ENCODE measurements at regions not wholly inside any gene's neighbourhood (a gene's known extent, or its start where the extent isn't known, plus 50 kb on each side); places are given as distances from the start of the nearest gene placed in this dataset.

- Histone ChIP-seq H3K27me3 (ENCODE audit: control insufficient read depth in 2 of 2, insufficient read depth in 2 of 2, low read length in 2 of 2) (peaks cover 0 to 34% of the 10 kb centered on the region in 2 experiments; a peak in 2 of 5 replicates), H3K4me3 (no peak overlapping the region), H3K36me3 (ENCODE audit: control insufficient read depth, insufficient read depth, low read length) (no peaks in the 10 kb centered on the region), H3K4me1 (replicated peaks in 1 of 2; ENCODE audit: control insufficient read depth in 2 of 2, insufficient read depth in 2 of 2, low read length in 2 of 2) (no peaks in the 10 kb centered on the region), H2AFZ (ENCODE audit: low read depth, low read length) (no peak overlapping the region), H3K9me1 (ENCODE audit: control insufficient read depth, insufficient read depth, low read length) (no peaks in the 10 kb centered on the region), H3K4me2 (ENCODE audit: insufficient read depth, low read length) (no peak overlapping the region), H3K79me2 (ENCODE audit: control insufficient read depth, insufficient read depth, low read length) (no peaks in the 10 kb centered on the region), H3K9ac (ENCODE audit: insufficient read depth in 1 of 2, low read depth in 2 of 2, low read length in 2 of 2) (peak overlapping the region in 1 of 2 experiments; percentile 26; a peak in 2 of 4 replicates), H3K9me3 (replicated peaks; ENCODE audit: control insufficient read depth, insufficient read depth, low read depth, low read length) (no peaks in the 10 kb centered on the region), H3K27ac (ENCODE audit: extremely low read depth, low read depth, low read length) (no peak overlapping the region), H4K20me1 (replicated peaks; ENCODE audit: control insufficient read depth, insufficient read depth, low read length) (no peaks in the 10 kb centered on the region)
- WGBS (ENCODE audit: insufficient coverage, low coverage, missing lambda C conversion rate) = 20% methylated on average over 6 of the region's 6 CpGs
- ATAC-seq (no peak), FAIRE-seq (no peak), DNase-seq (ENCODE audit: extremely low read depth in 1 of 4, low spot score in 3 of 4) (no peak)
- TF ChIP-seq TFAP4 (CRISPR knock-in tag; IDR thresholded peaks at IDR 0.05; ENCODE audit: borderline replicate concordance) (no peak), DACH1 (IDR thresholded peaks at IDR 0.05; ENCODE audit: partially characterized antibody) (no peak), ZNF280B (CRISPR knock-in tag; IDR thresholded peaks at IDR 0.05) (no peak), ZNF165 (CRISPR knock-in tag; IDR thresholded peaks at IDR 0.05; ENCODE audit: borderline replicate concordance) (no peak), ZNF12 (CRISPR knock-in tag; IDR thresholded peaks at IDR 0.05) (no peak), ASH1L (IDR thresholded peaks at IDR 0.05; ENCODE audit: borderline replicate concordance, low read depth, partially characterized antibody) (no peak)
- in situ Hi-C loops (cut with MboI) (no loop called here), intact Hi-C loops (cut with micrococcal nuclease) (no loop called here)
- BruUV-seq (replicated peaks) = no TSS peak
- CTCF ChIA-PET (ENCODE audit: low intra/inter-chr PET ratio) = no interaction called here
- POLR2A ChIA-PET = no interaction called here
Observed at GRCh38 chr11:69554849-69555248, 73.4 kb downstream of the LINC01488 start.
